HCT116 (cell line): ENCODE measurements at regions not wholly inside any gene's neighbourhood (a gene's known extent, or its start where the extent isn't known, plus 50 kb on each side); places are given as distances from the start of the nearest gene placed in this dataset.

ENCODE experiments used
- ATAC-seq: fragments of 200-7000 bp; cut with Tn5 transposase; 2 replicates; pipeline ENCODE4 v1.9.1; 2020; ENCODE audit warnings: mild to moderate bottlenecking, moderate library complexity
- BruUV-seq: library from RNA; stranded (reverse); fragments of 400-500 nt; replicated peaks from 2 replicates; lab custom pipeline; 2021; lab: Mats Ljungman, UMichigan
- CTCF ChIA-PET: fragments of 300-600 bp; sonication (Branson Sonifier 250); formaldehyde crosslinking; loops from one replicate; lab custom pipeline; 2021; ENCODE audit warnings: antibody characterized with exemption; lab: Charles Lee
- POLR2A ChIA-PET: fragments of 300-600, 350-600 bp; sonication (Branson Sonifier 250); formaldehyde crosslinking; loops from one replicate; lab custom pipeline; 2021; ENCODE audit warnings: antibody characterized with exemption; lab: Charles Lee
- RAD21 ChIA-PET, 2 experiments: fragments of 300-600 bp; sonication (Branson Sonifier 250); formaldehyde crosslinking; loops; one replicate each; lab custom pipeline; 2023; ENCODE audit warnings: low total read pairs in 2 of 2; ENCODE audit not compliant: uncharacterized antibody in 2 of 2, unreplicated experiment in 2 of 2, low non-redundant PET in 1 of 2; lab: Charles Lee
- DNase-seq: peaks from one replicate; pipeline ENCODE4 v3.0.0-alpha.2; 2010; ENCODE audit warnings: low read depth, low spot score
- H2AFZ ChIP-seq: fragments of 200-600 bp; shearing (Covaris generic), sonication (generic); 2 replicates; pipeline ENCODE4 v1.6.1; 2017; ENCODE audit warnings: low read depth, mixed run types, mixed read lengths, antibody characterized with exemption, low read length; ENCODE audit not compliant: poor library complexity, severe bottlenecking
- H3K27ac ChIP-seq: 2 replicates; pipeline ENCODE4 v1.5.1; 2012; ENCODE audit warnings: low read depth, low read length
- H3K27me3 ChIP-seq: fragments of 200-600 bp; sonication (generic); 2 replicates; pipeline ENCODE4 v1.6.1; 2016; ENCODE audit warnings: mixed run types, low read length, mixed read lengths; ENCODE audit not compliant: insufficient read depth
- H3K36me3 ChIP-seq, 2 experiments: fragments of 200-500 bp in 1 of 2; fragments of 200-600 bp in 1 of 2; sonication (Bioruptor generic) in 1 of 2; sonication (generic) in 1 of 2; 2 replicates each; pipeline versions ENCODE4 v1.5.1 to v1.6.1; 2014 to 2016; ENCODE audit warnings: low read length in 2 of 2, inconsistent platforms in 1 of 2, mixed read lengths in 1 of 2, mixed run types in 1 of 2; ENCODE audit not compliant: insufficient read depth in 2 of 2, control insufficient read depth in 1 of 2
- H3K4me1 ChIP-seq, 2 experiments: fragments of 200-600 bp in 1 of 2; sonication (generic) in 1 of 2; 2 replicates each; pipeline versions ENCODE4 v1.5.1 to v1.6.1; 2012 to 2017; ENCODE audit warnings: low read length in 2 of 2, inconsistent platforms in 1 of 2, mild to moderate bottlenecking in 1 of 2, mixed read lengths in 1 of 2, mixed run types in 1 of 2, moderate library complexity in 1 of 2; ENCODE audit not compliant: insufficient read depth in 2 of 2, control insufficient read depth in 1 of 2
- H3K4me2 ChIP-seq: fragments of 200-600 bp; sonication (generic); 2 replicates; pipeline ENCODE4 v1.6.1; 2017; ENCODE audit warnings: mixed run types, low read length, mixed read lengths
- H3K4me3 ChIP-seq, 2 experiments: fragments of 200-600 bp in 1 of 2; sonication (generic) in 1 of 2; replicated peaks in 1 of 2; 2 replicates each; pipeline ENCODE4 v1.5.1; 2011 to 2016; ENCODE audit warnings: low read length in 2 of 2, control low read depth in 1 of 2, low read depth in 1 of 2, mild to moderate bottlenecking in 1 of 2, mixed read lengths in 1 of 2, mixed run types in 1 of 2
- H3K79me2 ChIP-seq: fragments of 200-600 bp; sonication (generic); 2 replicates; pipeline ENCODE4 v1.6.1; 2017; ENCODE audit warnings: mild to moderate bottlenecking, mixed run types, low read length, moderate library complexity, mixed read lengths; ENCODE audit not compliant: insufficient read depth
- H3K9ac ChIP-seq: fragments of 200-600 bp; sonication (generic); 2 replicates; pipeline ENCODE4 v1.6.1; 2016; ENCODE audit warnings: low read length, mixed read lengths
- H3K9me2 ChIP-seq: fragments of 200-600 bp; sonication (generic), shearing (Covaris generic); 2 replicates; pipeline ENCODE4 v1.6.1; 2017; ENCODE audit warnings: mixed run types, mild to moderate bottlenecking, moderate library complexity; ENCODE audit not compliant: insufficient read depth
- H3K9me3 ChIP-seq, 2 experiments: fragments of 200-500 bp in 1 of 2; fragments of 200-600 bp in 1 of 2; sonication (Bioruptor generic) in 1 of 2; sonication (generic) in 1 of 2; 2 replicates each; pipeline ENCODE4 v1.6.1; 2014 to 2017; ENCODE audit warnings: low read length in 2 of 2, mixed read lengths in 2 of 2, inconsistent platforms in 1 of 2, low read depth in 1 of 2, mild to moderate bottlenecking in 1 of 2, mixed run types in 1 of 2, moderate library complexity in 1 of 2; ENCODE audit not compliant: control insufficient read depth in 1 of 2, insufficient read depth in 1 of 2
- H4K20me1 ChIP-seq: fragments of 200-600 bp; sonication (generic), shearing (Covaris generic); 2 replicates; pipeline ENCODE4 v1.6.1; 2017; ENCODE audit warnings: mixed run types, mild to moderate bottlenecking, moderate library complexity; ENCODE audit not compliant: insufficient read depth
- ATF3 ChIP-seq: IDR thresholded peaks from 2 replicates; pipeline ENCODE4 v1.6.1; 2012
- CEBPB ChIP-seq: IDR thresholded peaks from 2 replicates; pipeline ENCODE4 v1.6.1; 2012; ENCODE audit warnings: low read depth
- EGR1 ChIP-seq: IDR thresholded peaks from 2 replicates; pipeline ENCODE4 v1.6.1; 2012; ENCODE audit warnings: low read depth
- ELF1 ChIP-seq: IDR thresholded peaks from 2 replicates; pipeline ENCODE4 v1.6.1; 2012; ENCODE audit warnings: low read depth, borderline replicate concordance
- EZH2 ChIP-seq: fragments of 200-600 bp; sonication (generic); IDR thresholded peaks from 2 replicates; pipeline ENCODE4 v1.6.1; 2017; ENCODE audit warnings: antibody characterized with exemption, mixed run types
- EZH2phosphoT487 ChIP-seq: fragments of 200-600 bp; IDR thresholded peaks from 2 replicates; pipeline ENCODE4 v1.6.1; 2018; ENCODE audit warnings: antibody characterized with exemption, borderline replicate concordance
- FOSL1 ChIP-seq: IDR thresholded peaks from 2 replicates; pipeline ENCODE4 v1.6.1; 2012; ENCODE audit warnings: low read depth
- JUND ChIP-seq: IDR thresholded peaks from 2 replicates; pipeline ENCODE4 v1.6.1; 2012
- POLR2A ChIP-seq: IDR thresholded peaks from 2 replicates; pipeline ENCODE4 v1.7.0; 2011; ENCODE audit warnings: borderline replicate concordance; ENCODE audit not compliant: insufficient read depth, insufficient read length; ENCODE audit errors: extremely low read depth
- RAD21 ChIP-seq: IDR thresholded peaks from 2 replicates; pipeline ENCODE4 v1.6.1; 2012; ENCODE audit warnings: low read depth, mild to moderate bottlenecking
- REST ChIP-seq: IDR thresholded peaks from 2 replicates; pipeline ENCODE4 v1.6.1; 2012; ENCODE audit warnings: low read depth
- TCF7L2 ChIP-seq: IDR thresholded peaks from 2 replicates; pipeline ENCODE4 v1.7.0; 2011; ENCODE audit warnings: borderline replicate concordance, inconsistent platforms; ENCODE audit not compliant: insufficient read depth, insufficient read length; ENCODE audit errors: extremely low read depth
- ZNF274 ChIP-seq: fragments of 200-500 bp; sonication (Bioruptor generic); IDR thresholded peaks from 2 replicates; pipeline ENCODE4 v1.6.1; 2014; ENCODE audit warnings: mild to moderate bottlenecking, low read depth, low read length, inconsistent platforms
- intact Hi-C: fragments of 100-400 bp; cut with micrococcal nuclease; formaldehyde crosslinking; loops from 2 replicates; pipeline ENCODE4 v1.10.0; 2022

- Histone ChIP-seq H3K4me2 (no peak overlapping the region), H3K9me2 (no peaks in the 10 kb centered on the region), H4K20me1 (no peaks in the 10 kb centered on the region), H3K9ac (no peak overlapping the region), H3K79me2 (no peaks in the 10 kb centered on the region), H3K27ac (no peak overlapping the region), H3K9me3 (peaks cover 0 to 28% of the 10 kb centered on the region in 2 experiments; a peak in 2 of 4 replicates), H3K27me3 (no peaks in the 10 kb centered on the region), H3K36me3 (no peaks in the 10 kb centered on the region), H3K4me1 (no peaks in the 10 kb centered on the region), H3K4me3 (no peak overlapping the region), H2AFZ (no peak overlapping the region)
- TF ChIP-seq EZH2phosphoT487 (no peak), POLR2A (no peak), REST (no peak), ZNF274 (no peak), ELF1 (no peak)
- ChIA-PET CTCF (no interaction called here), RAD21 (no interaction called here), POLR2A (no interaction called here)
- DNase-seq = no peak
- intact Hi-C loops = no loop called here
- no TSS peak for BruUV-seq
- no peak for ATAC-seq
Measured at GRCh38 chr1:105558023-105558422, 1498.5 kb upstream of the PRMT6 start.

- H3K36me3 ChIP-seq = no peaks in the 10 kb centered on the region
- ChIA-PET POLR2A (no interaction called here), RAD21 (no interaction called here), CTCF (no interaction called here)
- no TSS peak for BruUV-seq
- H3K4me3 ChIP-seq = no peak overlapping the region
- H3K79me2 ChIP-seq = no peaks in the 10 kb centered on the region
- no peak overlapping the region for H3K4me2 ChIP-seq
- H3K4me1 ChIP-seq = no peaks in the 10 kb centered on the region
- H2AFZ ChIP-seq = no peak overlapping the region
- H3K9me2 ChIP-seq = no peaks in the 10 kb centered on the region
- no peak for DNase-seq
- H3K27me3 ChIP-seq = no peaks in the 10 kb centered on the region
- H4K20me1 ChIP-seq = no peaks in the 10 kb centered on the region
- no peak overlapping the region for H3K27ac ChIP-seq
- H3K9ac ChIP-seq = no peak overlapping the region
- peaks cover 3 to 8% of the 10 kb centered on the region in 2 experiments; a peak in 1 of 4 replicates for H3K9me3 ChIP-seq
- intact Hi-C loops = no loop called here
- no peak for ATAC-seq
- TF ChIP-seq REST = no peak
- TF ChIP-seq EZH2phosphoT487 = no peak
- TF ChIP-seq POLR2A = no peak
- no peak for TF ChIP-seq RAD21
- TF ChIP-seq CEBPB = no peak
- TF ChIP-seq EGR1 = no peak
- no peak for TF ChIP-seq EZH2
- TF ChIP-seq FOSL1 = no peak
- TF ChIP-seq TCF7L2 = no peak
- TF ChIP-seq JUND = no peak
- TF ChIP-seq ATF3 = no peak
- no peak for TF ChIP-seq ZNF274
- no peak for TF ChIP-seq ELF1
Measured at GRCh38 chr1:105565006-105565405, 1491.5 kb upstream of the PRMT6 start.
